ENCODE measurements at regions not wholly inside any gene's neighbourhood (a gene's known extent, or its start where the extent isn't known, plus 50 kb on each side); places are given as distances from the start of the nearest gene placed in this dataset.

DNA sequence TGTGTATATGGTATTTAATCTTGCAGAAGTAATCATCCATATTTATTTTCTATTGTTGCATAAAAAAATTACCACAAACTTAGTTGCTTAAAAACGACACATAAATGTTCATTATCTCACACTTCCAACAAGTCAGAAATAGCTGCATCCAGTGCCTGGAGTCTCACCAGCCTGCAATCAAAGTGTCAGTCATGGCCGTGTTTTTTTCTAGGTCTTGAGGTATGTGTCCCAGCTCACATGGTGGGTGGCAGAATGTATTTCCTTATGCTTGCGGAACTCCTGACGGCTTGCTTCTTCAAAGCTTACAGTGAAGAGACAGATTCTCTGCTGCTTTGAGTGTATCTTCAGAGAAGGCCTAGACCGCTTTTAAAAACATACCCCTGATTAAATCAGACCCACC is 670.2 kb upstream of the LMO3 start:
- TF ChIP-seq POLR2AphosphoS5 (IDR thresholded peaks at IDR 0.05) (no peak), POLR2A (IDR thresholded peaks at IDR 0.05) (no peak), EP300 (IDR thresholded peaks at IDR 0.05; ENCODE audit: low read depth) (no peak)
- TF ChIP-seq, protein P1, sequence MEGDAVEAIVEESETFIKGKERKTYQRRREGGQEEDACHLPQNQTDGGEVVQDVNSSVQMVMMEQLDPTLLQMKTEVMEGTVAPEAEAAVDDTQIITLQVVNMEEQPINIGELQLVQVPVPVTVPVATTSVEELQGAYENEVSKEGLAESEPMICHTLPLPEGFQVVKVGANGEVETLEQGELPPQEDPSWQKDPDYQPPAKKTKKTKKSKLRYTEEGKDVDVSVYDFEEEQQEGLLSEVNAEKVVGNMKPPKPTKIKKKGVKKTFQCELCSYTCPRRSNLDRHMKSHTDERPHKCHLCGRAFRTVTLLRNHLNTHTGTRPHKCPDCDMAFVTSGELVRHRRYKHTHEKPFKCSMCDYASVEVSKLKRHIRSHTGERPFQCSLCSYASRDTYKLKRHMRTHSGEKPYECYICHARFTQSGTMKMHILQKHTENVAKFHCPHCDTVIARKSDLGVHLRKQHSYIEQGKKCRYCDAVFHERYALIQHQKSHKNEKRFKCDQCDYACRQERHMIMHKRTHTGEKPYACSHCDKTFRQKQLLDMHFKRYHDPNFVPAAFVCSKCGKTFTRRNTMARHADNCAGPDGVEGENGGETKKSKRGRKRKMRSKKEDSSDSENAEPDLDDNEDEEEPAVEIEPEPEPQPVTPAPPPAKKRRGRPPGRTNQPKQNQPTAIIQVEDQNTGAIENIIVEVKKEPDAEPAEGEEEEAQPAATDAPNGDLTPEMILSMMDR (IDR thresholded peaks at IDR 0.05) = no peak
- Histone ChIP-seq H3K9me3 (no peaks in the 10 kb centered on the region), H3K36me3 (no peaks in the 10 kb centered on the region), H3K27ac (no peak overlapping the region), H3K4me3 (no peak overlapping the region), H3K27me3 (no peaks in the 10 kb centered on the region), H3K4me1 (no peaks in the 10 kb centered on the region)
- WGBS, 2 donors (ENCODE audit: low coverage in 1 of 2) = 86 to 89% methylated on average over 5 of the region's 5 CpGs
- in situ Hi-C loops (cut with MboI; ENCODE audit: low pct_ligation_motif_present in 1 of 4, low pct_unique_long_range_greater_than_20kb in 1 of 4, low sequenced_read_pairs in 3 of 4) (no loop called here), intact Hi-C loops (cut with DNase I; ENCODE audit: low total_unique reads) (no loop called here)
- DNase-seq = no peak

DNA sequence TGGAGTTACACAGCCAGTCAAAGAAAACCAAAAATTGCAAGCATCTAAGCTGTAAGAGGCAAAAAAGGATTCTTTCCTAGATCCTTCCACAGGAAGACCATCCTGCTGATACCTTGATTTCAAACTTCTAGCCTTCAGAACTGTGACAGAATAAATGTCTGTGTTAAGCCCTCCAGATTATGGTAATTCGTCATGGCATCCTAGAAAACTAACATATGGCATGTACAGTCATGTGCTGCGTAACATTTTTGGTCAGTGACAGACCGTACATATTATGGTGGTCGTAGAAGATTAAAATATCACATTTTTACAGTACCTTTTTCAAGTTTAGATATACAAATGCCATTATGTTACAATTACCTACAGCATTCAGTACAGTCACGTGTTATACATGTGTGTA is 660.9 kb upstream of the LMO3 start:
- no peaks in the 10 kb centered on the region for H3K9me3 ChIP-seq
- in situ Hi-C loops (cut with MboI; ENCODE audit: low pct_ligation_motif_present in 1 of 4, low pct_unique_long_range_greater_than_20kb in 1 of 4, low sequenced_read_pairs in 3 of 4) = no loop called here
- TF ChIP-seq POLR2A (IDR thresholded peaks at IDR 0.05) = no peak
- TF ChIP-seq, protein P1 (IDR thresholded peaks at IDR 0.05) = no peak
- no peak for TF ChIP-seq POLR2AphosphoS5 (IDR thresholded peaks at IDR 0.05)
- TF ChIP-seq EP300 (IDR thresholded peaks at IDR 0.05; ENCODE audit: low read depth) = no peak
- intact Hi-C loops (cut with DNase I; ENCODE audit: low total_unique reads) = no loop called here
- no peak overlapping the region for H3K27ac ChIP-seq
- no peaks in the 10 kb centered on the region for H3K4me1 ChIP-seq
- no peaks in the 10 kb centered on the region for H3K27me3 ChIP-seq
- H3K4me3 ChIP-seq = no peak overlapping the region
- no peaks in the 10 kb centered on the region for H3K36me3 ChIP-seq
- no peak for DNase-seq
- 81 to 85% methylated on average over 3 to 5 of the region's 5 CpGs for WGBS, 2 donors (ENCODE audit: low coverage in 1 of 2)

DNA sequence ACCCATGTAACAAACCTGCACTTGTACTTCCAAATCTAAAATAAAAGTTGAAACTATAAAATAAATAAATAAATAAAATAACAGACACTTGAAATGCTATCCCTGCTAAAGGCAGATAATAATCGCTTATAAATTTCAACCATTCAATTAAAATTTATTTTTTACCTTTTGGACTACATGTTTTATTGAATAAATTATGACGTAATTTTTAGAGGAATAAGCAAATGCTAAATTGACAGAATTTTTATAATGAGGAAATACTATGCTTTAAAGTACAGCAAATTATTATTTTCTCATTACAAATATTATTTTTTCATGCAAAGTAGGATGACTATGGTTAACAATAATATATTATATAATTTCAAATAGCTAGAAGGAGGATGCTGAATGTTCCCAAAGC is 658.6 kb upstream of the LMO3 start:
- H3K27me3 ChIP-seq = no peaks in the 10 kb centered on the region
- H3K36me3 ChIP-seq = no peaks in the 10 kb centered on the region
- WGBS, 2 donors (ENCODE audit: low coverage in 1 of 2) = 83 to 94% methylated on average over 2 of the region's 2 CpGs
- no peak for TF ChIP-seq EP300 (IDR thresholded peaks at IDR 0.05; ENCODE audit: low read depth)
- no peak for TF ChIP-seq POLR2AphosphoS5 (IDR thresholded peaks at IDR 0.05)
- TF ChIP-seq, protein P1 (IDR thresholded peaks at IDR 0.05) = no peak
- TF ChIP-seq POLR2A (IDR thresholded peaks at IDR 0.05) = no peak
- intact Hi-C loops (cut with DNase I; ENCODE audit: low total_unique reads) (no loop called here), in situ Hi-C loops (cut with MboI; ENCODE audit: low pct_ligation_motif_present in 1 of 4, low pct_unique_long_range_greater_than_20kb in 1 of 4, low sequenced_read_pairs in 3 of 4) (no loop called here)
- no peak overlapping the region for H3K4me3 ChIP-seq
- no peaks in the 10 kb centered on the region for H3K4me1 ChIP-seq
- H3K9me3 ChIP-seq = no peaks in the 10 kb centered on the region
- no peak overlapping the region for H3K27ac ChIP-seq
- no peak for DNase-seq

DNA sequence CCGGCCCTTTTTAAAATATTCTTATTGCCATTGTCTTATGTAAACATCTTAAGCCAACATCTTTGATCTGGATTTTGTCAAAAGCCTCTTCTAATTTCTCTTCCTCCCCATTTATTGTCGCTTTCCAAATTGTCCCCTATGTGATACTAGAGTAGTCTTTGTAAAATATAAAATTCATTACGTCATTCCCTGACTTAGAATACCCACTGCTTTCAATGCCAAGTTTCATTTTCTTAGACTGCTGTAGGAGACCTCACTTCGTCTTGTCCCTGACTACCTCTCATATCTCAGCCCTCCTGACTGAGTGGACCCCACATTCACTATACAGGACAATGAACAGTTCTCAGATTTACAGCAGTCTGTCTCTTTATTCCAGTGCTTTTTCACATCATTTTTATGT is 633.9 kb upstream of the LMO3 start:
- TF ChIP-seq POLR2AphosphoS5 (IDR thresholded peaks at IDR 0.05) (no peak), EP300 (IDR thresholded peaks at IDR 0.05; ENCODE audit: low read depth) (no peak), POLR2A (IDR thresholded peaks at IDR 0.05) (no peak)
- TF ChIP-seq, protein P1 (IDR thresholded peaks at IDR 0.05) = no peak
- 76 to 77% methylated on average over 4 of the region's 4 CpGs for WGBS, 2 donors (ENCODE audit: low coverage in 1 of 2)
- DNase-seq = no peak
- H3K9me3 ChIP-seq = peaks cover 3 to 4% of the 10 kb centered on the region in 2 donors
- intact Hi-C loops (cut with DNase I; ENCODE audit: low total_unique reads) = no loop called here
- no peaks in the 10 kb centered on the region for H3K4me1 ChIP-seq
- in situ Hi-C loops (cut with MboI; ENCODE audit: low pct_ligation_motif_present in 1 of 4, low pct_unique_long_range_greater_than_20kb in 1 of 4, low sequenced_read_pairs in 3 of 4) = no loop called here
- no peak overlapping the region for H3K4me3 ChIP-seq
- no peaks in the 10 kb centered on the region for H3K36me3 ChIP-seq
- no peaks in the 10 kb centered on the region for H3K27me3 ChIP-seq
- H3K27ac ChIP-seq = no peak overlapping the region

Data from transverse colon (tissue), 4 donors.